ENCODE measurements at regions not wholly inside any gene's neighbourhood (a gene's known extent, or its start where the extent isn't known, plus 50 kb on each side); places are given as distances from the start of the nearest gene placed in this dataset.

GRCh38 chr17:14997290-14997689 lies 267.8 kb downstream of the PMP22 start:
- no peaks in the 10 kb centered on the region for H3K27me3 ChIP-seq
- DNase-seq (ENCODE audit: low spot score in 2 of 2): no peak
- intact Hi-C loops (cut with DNase I): no loop called here
- H3K4me3 ChIP-seq: no peak overlapping the region
- H3K4me1 ChIP-seq: no peaks in the 10 kb centered on the region
- no peak for TF ChIP-seq CTCF (IDR thresholded peaks at IDR 0.05)
- no peak overlapping the region for H3K27ac ChIP-seq
- H3K36me3 ChIP-seq: no peaks in the 10 kb centered on the region
- no peaks in the 10 kb centered on the region for H3K9me3 ChIP-seq

- intact Hi-C loops (cut with DNase I): no loop called here
- TF ChIP-seq CTCF (IDR thresholded peaks at IDR 0.05): no peak
- Histone ChIP-seq H3K27ac (no peak overlapping the region), H3K9me3 (no peaks in the 10 kb centered on the region), H3K4me3 (no peak overlapping the region), H3K4me1 (no peaks in the 10 kb centered on the region), H3K27me3 (no peaks in the 10 kb centered on the region), H3K36me3 (no peaks in the 10 kb centered on the region)
- DNase-seq (ENCODE audit: low spot score in 2 of 2): no peak
Measured at GRCh38 chr17:14986127-14986526, 279.0 kb downstream of the PMP22 start.

GRCh38 chr17:14972844-14973243 lies 292.3 kb downstream of the PMP22 start:
- no peaks in the 10 kb centered on the region for H3K36me3 ChIP-seq
- intact Hi-C loops (cut with DNase I): no loop called here
- no peaks in the 10 kb centered on the region for H3K4me1 ChIP-seq
- no peak overlapping the region for H3K27ac ChIP-seq
- no peaks in the 10 kb centered on the region for H3K27me3 ChIP-seq
- peaks cover 4 to 5% of the 10 kb centered on the region in 2 donors for H3K9me3 ChIP-seq
- DNase-seq (ENCODE audit: low spot score in 2 of 2): no peak
- H3K4me3 ChIP-seq: no peak overlapping the region
- TF ChIP-seq CTCF (IDR thresholded peaks at IDR 0.05): no peak

GRCh38 chr17:14971054-14971453 lies 294.1 kb downstream of the PMP22 start:
- H3K36me3 ChIP-seq: no peaks in the 10 kb centered on the region
- peaks cover 4 to 5% of the 10 kb centered on the region in 2 donors for H3K9me3 ChIP-seq
- TF ChIP-seq CTCF (IDR thresholded peaks at IDR 0.05): no peak
- intact Hi-C loops (cut with DNase I): no loop called here
- no peaks in the 10 kb centered on the region for H3K4me1 ChIP-seq
- no peak for DNase-seq (ENCODE audit: low spot score in 2 of 2)
- H3K27me3 ChIP-seq: no peaks in the 10 kb centered on the region
- no peak overlapping the region for H3K4me3 ChIP-seq
- no peak overlapping the region for H3K27ac ChIP-seq

- no peak overlapping the region for H3K4me3 ChIP-seq
- H3K9me3 ChIP-seq: no peaks in the 10 kb centered on the region
- TF ChIP-seq CTCF (IDR thresholded peaks at IDR 0.05): no peak
- H3K4me1 ChIP-seq: no peaks in the 10 kb centered on the region
- intact Hi-C loops (cut with DNase I): no loop called here
- no peak overlapping the region for H3K27ac ChIP-seq
- no peaks in the 10 kb centered on the region for H3K27me3 ChIP-seq
- DNase-seq (ENCODE audit: low spot score in 2 of 2): no peak
- H3K36me3 ChIP-seq: no peaks in the 10 kb centered on the region
Measured at GRCh38 chr17:14959106-14959648, 305.9 kb downstream of the PMP22 start.

GRCh38 chr17:14953405-14953804 lies 311.7 kb downstream of the PMP22 start:
- Histone ChIP-seq H3K27ac (no peak overlapping the region), H3K4me3 (no peak overlapping the region), H3K36me3 (no peaks in the 10 kb centered on the region), H3K9me3 (no peaks in the 10 kb centered on the region), H3K27me3 (no peaks in the 10 kb centered on the region), H3K4me1 (no peaks in the 10 kb centered on the region)
- intact Hi-C loops (cut with DNase I): no loop called here
- no peak for DNase-seq (ENCODE audit: low spot score in 2 of 2)
- TF ChIP-seq CTCF (IDR thresholded peaks at IDR 0.05): no peak

Measured in ascending aorta (tissue), 2 donors.